ENCODE measurements at regions not wholly inside any gene's neighbourhood (a gene's known extent, or its start where the extent isn't known, plus 50 kb on each side); places are given as distances from the start of the nearest gene placed in this dataset.

- H2BK15ac ChIP-seq (ENCODE audit: low read depth, low read length), result no peak overlapping the region
- TF ChIP-seq NFE2L2 (IDR thresholded peaks at IDR 0.05; ENCODE audit: low read depth, low read length) (no peak), RAD21 (IDR thresholded peaks at IDR 0.05; ENCODE audit: low read length) (no peak), MAZ (IDR thresholded peaks at IDR 0.05; ENCODE audit: borderline replicate concordance, low read depth, low read length) (no peak), CEBPB (IDR thresholded peaks at IDR 0.05; ENCODE audit: low read depth, low read length) (0 out of 2 replicates have a peak, but pooled peaks have one; percentile 45), BHLHE40 (IDR thresholded peaks at IDR 0.05; ENCODE audit: low read depth, low read length) (no peak), SMC3 (IDR thresholded peaks at IDR 0.05; ENCODE audit: low read depth, low read length) (no peak), MXI1 (IDR thresholded peaks at IDR 0.05; ENCODE audit: borderline replicate concordance, low read depth, low read length) (no peak)
- TF ChIP-seq, protein P1, sequence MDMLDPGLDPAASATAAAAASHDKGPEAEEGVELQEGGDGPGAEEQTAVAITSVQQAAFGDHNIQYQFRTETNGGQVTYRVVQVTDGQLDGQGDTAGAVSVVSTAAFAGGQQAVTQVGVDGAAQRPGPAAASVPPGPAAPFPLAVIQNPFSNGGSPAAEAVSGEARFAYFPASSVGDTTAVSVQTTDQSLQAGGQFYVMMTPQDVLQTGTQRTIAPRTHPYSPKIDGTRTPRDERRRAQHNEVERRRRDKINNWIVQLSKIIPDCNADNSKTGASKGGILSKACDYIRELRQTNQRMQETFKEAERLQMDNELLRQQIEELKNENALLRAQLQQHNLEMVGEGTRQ (IDR thresholded peaks at IDR 0.05; ENCODE audit: low read depth, low read length), result no peak
- TF ChIP-seq, protein P2, sequence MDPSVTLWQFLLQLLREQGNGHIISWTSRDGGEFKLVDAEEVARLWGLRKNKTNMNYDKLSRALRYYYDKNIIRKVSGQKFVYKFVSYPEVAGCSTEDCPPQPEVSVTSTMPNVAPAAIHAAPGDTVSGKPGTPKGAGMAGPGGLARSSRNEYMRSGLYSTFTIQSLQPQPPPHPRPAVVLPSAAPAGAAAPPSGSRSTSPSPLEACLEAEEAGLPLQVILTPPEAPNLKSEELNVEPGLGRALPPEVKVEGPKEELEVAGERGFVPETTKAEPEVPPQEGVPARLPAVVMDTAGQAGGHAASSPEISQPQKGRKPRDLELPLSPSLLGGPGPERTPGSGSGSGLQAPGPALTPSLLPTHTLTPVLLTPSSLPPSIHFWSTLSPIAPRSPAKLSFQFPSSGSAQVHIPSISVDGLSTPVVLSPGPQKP (IDR thresholded peaks at IDR 0.05; ENCODE audit: borderline replicate concordance, low read depth, low read length), result no peak
- H3K79me1 ChIP-seq (ENCODE audit: low read depth in 1 of 2, low read length in 2 of 2), result no peaks in the 10 kb centered on the region
- no peak overlapping the region for H3K4me2 ChIP-seq (ENCODE audit: low read depth, low read length)
- H2BK5ac ChIP-seq (ENCODE audit: low read depth, low read length, poor library complexity, severe bottlenecking), result no peak overlapping the region
- DNase-seq (peak; percentile 64), ATAC-seq (ENCODE audit: low read depth) (peak; percentile 11; the same call in 1 of the 2 replicates)
- BruUV-seq (replicated peaks), result no TSS peak
- no peaks in the 10 kb centered on the region for H3K4me1 ChIP-seq (ENCODE audit: control insufficient read depth, insufficient read depth, low read length)
- POLR2A ChIA-PET (ENCODE audit: unreplicated experiment), result no interaction called here
- no peaks in the 10 kb centered on the region for H3K9me3 ChIP-seq (ENCODE audit: control insufficient read depth, insufficient read depth, low read length)
- H4K91ac ChIP-seq (ENCODE audit: insufficient read depth, low read depth, low read length), result no peak overlapping the region
- H3K9ac ChIP-seq (ENCODE audit: low read depth, low read length), result no peak overlapping the region
- dilution Hi-C loops (cut with HindIII; ENCODE audit: low sequenced_read_pairs, unreplicated experiment) (no loop called here), intact Hi-C loops (cut with micrococcal nuclease) (no loop called here), in situ Hi-C loops (cut with MboI; ENCODE audit: low sequenced_read_pairs) (no loop called here)
- WGBS, 2 experiments (ENCODE audit: extremely low coverage in 2 of 2, insufficient read length in 1 of 2), result no CpG with 5 or more reads among the region's 2 CpGs
- H3K4ac ChIP-seq (ENCODE audit: low read depth, low read length), result no peak overlapping the region
- H2AK5ac ChIP-seq (ENCODE audit: low read depth, low read length), result no peak overlapping the region
- no peaks in the 10 kb centered on the region for H3K36me3 ChIP-seq (ENCODE audit: control insufficient read depth, insufficient read depth, low read length)
- H4K20me1 ChIP-seq (ENCODE audit: insufficient read depth, low read length), result no peaks in the 10 kb centered on the region
- H3K23ac ChIP-seq (ENCODE audit: low read depth, low read length), result no peak overlapping the region
- H3K56ac ChIP-seq (ENCODE audit: extremely low read depth, insufficient read depth, low read length), result no peak overlapping the region
- H3K9me1 ChIP-seq (ENCODE audit: insufficient read depth, low read length), result no peaks in the 10 kb centered on the region
- H2BK20ac ChIP-seq (ENCODE audit: low read depth, low read length), result no peak overlapping the region
- H2BK120ac ChIP-seq (ENCODE audit: low read depth, low read length), result no peak overlapping the region
- H4K8ac ChIP-seq (ENCODE audit: low read depth in 2 of 2, low read length in 2 of 2), result no peak overlapping the region
- no peak overlapping the region for H3K4me3 ChIP-seq (ENCODE audit: insufficient read depth, low read depth, low read length)
- no peak overlapping the region for H3K18ac ChIP-seq (ENCODE audit: low read depth, low read length)
- H3K27ac ChIP-seq (ENCODE audit: insufficient read depth, low read length), result no peak overlapping the region
- H3K14ac ChIP-seq (replicated peaks; ENCODE audit: low read depth, low read length), result no peak overlapping the region
- CTCF ChIA-PET, result no interaction called here
- no peak overlapping the region for H2AK9ac ChIP-seq (replicated peaks; ENCODE audit: low read depth, low read length, poor library complexity)
- no peak overlapping the region for H2AFZ ChIP-seq (replicated peaks; ENCODE audit: low read length, poor library complexity)
- H4K5ac ChIP-seq (ENCODE audit: low read depth, low read length), result no peak overlapping the region
- H3K27me3 ChIP-seq (ENCODE audit: control insufficient read depth, insufficient read depth, low read length), result no peaks in the 10 kb centered on the region
Observed at GRCh38 chr2:180184506-180184905, 177.4 kb upstream of the CWC22 start.
